Fibroblast of skin of left quadriceps (primary cell): ENCODE measurements at regions not wholly inside any gene's neighbourhood (a gene's known extent, or its start where the extent isn't known, plus 50 kb on each side); places are given as distances from the start of the nearest gene placed in this dataset.

Source experiments
- DNase-seq, 2 experiments: peaks; one replicate each; pipeline ENCODE4 v3.0.0-alpha.2; 2013; ENCODE audit warnings: low read depth in 2 of 2

DNA sequence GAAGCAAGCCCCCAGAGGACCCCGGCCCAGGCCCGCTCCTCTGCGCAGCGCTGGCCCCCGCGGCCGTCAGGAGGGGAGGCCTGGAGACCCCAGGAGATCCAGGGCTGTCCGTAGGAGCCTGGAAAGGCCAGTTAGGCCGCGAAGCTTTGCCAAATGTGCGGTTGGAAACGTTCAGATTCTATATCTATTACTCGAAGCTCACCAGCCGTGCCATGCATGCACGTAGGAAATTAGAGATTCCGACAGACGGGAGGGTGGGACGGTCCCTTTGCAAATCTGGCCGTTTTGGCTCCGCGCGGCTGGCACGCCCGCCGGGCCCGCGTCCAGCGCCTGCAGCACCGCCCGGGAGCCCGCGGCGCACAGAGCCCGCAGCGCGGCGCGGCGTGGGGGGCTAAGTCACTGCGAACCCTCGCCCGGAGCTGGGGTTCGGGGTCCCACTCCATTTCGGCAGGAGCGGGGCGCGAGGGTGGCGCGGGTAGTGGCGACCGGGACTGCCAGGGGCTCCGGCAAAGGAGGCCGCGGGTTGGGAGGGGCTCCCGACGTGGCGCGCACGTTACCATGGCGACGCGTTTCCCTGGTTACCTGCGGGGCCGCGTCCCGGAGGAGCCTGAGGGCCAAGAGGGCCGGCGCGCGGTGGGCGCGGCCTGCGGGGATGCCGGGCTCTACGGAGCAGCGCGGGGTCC is 488.6 kb upstream of the SMIM21 start:
- no peak for DNase-seq

DNA sequence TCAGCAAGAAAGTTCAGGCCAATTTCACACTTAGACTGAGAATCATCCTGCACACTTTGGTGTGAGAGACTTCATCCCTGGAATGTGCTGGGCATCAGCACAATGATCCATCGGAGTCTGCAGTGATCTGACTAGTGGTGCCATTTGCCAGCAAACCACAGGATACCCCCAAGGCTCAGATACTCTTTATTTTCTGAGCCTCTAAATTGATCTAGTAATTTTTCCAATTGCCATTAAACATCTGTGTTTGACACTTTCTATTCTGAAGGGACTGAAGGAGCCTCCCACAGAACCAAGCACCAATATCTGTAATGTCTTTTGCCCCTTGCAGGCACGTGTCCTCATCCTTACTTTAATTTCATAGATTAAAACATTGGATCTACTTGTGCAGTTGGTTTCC is 485.3 kb upstream of the SMIM21 start:
- DNase-seq: no peak

DNA sequence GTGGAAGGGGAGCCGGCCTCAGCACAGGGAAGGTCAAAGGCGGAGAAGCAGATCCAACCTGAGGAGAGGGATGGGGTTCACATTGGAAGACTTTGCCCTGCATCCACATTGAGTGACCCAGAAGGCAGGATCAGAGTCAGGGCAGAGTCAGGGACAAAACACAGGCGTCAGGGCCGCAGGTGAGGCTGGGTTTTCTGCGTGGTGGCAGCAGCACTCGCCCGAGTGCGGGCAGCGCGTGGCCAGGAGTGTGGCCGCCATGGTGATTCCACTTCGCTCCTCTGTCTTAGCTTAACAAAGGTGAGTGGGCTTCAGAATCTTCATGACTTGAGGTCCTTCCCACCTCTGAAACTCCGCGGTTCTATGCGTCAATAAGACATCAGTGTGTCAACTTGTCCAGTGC is 476.9 kb upstream of the SMIM21 start:
- no peak for DNase-seq

DNA sequence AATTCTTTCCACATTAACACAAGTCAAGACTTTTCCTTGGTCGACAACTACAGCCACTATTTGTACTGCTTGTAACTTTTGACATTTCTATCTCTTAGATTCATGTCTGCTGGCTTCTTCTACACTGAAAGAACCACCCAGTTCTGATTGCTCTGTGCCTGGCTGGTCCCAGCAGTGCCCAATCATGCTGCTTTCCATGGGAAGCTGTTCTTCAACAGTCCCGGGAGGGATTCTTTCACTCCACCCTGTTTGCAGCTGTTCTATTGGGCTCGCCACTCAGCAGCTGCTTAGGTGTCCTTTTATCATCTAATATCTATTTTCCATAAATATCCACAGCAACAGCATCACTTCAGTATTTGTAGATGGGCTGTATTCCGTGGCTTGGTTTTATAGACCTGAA is 471.1 kb upstream of the SMIM21 start:
- DNase-seq: no peak

DNA sequence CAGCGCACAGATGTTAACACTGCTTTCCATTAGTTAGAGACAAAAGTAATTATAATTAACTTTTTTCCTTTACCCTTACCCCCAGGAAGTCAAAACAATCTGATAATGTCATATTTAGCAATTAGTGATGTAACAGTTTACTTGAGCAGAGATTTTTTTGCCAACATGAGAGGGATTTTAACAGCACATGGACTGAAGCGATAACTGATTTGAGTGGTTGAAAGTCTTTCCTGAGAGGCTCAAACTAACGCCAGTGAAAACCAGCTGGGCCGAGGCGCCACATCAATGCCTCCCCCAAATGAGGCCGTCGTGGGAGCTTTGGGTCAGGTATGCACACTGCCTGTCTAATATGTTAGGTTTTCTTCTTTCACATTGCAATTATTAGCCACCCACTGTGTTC is 469.9 kb upstream of the SMIM21 start:
- DNase-seq: no peak

DNA sequence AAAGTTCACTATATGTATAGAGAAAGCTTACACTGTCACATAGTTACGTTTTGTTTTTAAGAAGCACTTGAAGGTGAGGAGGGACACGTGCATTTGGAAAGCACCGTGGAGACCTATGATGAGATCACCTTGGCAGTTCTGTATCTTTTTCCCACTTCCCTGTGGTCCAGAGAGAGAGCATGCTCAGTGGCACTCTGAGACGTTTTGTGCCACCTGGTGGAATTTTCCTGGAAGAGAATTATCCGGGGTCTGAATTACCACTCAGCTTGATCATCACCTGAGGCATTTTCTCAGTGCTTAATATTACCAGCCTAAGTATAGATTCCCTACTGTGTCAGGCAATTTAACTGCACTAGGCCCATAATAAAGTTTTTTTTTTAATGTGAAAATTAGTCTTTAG is 469.4 kb upstream of the SMIM21 start:
- no peak for DNase-seq

DNA sequence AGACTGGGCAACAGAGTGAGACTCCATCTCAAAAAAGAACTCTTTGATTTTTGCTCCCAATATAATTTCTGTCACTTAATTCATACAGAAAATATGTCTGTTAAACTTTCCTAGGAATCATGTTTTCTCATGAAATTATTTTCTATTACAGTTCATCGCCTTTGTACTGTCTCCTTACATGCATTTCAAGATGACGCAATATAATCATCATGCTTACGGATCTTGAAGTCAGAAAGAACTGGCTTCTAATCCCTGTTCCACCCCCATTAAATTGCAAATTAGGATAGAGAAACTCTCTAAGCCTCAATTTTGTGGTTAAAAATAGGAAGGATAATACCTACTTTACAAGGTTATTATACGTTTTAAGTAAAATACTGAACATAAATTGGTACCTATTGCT is 467.6 kb upstream of the SMIM21 start:
- no peak for DNase-seq

DNA sequence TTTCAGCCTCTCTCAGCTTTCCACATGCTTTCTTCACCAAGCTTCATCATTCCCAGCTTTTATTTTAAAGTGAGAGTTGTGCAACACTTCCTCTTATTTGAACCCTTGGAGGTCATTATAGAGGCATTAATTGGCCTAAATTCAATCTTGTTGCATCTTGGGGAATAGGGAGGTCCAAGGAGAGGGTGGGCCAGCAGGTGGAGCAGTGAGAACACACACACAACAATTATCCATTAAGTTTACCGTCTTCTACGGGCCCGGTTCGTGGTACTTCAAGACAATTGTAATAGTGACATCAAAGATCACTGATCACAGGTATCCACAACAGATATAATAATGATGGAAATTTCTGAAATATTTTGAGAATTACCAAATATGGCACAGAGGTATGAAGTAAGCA is 457.2 kb upstream of the SMIM21 start:
- no peak for DNase-seq

DNA sequence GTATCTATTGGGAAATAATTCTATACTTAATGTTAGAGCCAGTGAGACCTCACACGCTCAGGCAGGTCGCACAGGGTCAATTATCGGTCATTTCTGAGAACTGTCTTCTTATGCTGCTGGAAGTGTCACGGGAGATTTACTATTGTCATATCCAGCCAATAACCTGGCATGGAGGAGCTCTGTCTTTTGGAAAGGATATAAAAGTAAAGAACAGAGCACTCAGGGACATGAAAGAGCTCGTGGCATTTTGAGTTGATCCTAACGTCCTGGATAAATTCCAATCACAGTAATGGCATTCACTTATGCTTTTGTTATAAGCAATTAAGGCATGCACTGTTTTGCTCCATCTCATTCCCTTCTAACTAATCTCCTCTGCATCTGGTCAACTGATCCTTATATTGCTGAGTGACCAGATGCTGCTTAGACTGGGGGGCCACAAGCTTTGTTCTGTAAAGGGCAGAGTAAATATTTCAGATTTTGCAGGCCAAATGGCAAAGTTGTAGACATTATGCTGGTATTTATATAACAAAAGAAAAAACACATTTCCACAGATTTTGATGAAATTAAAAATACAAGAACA is 453.5 kb upstream of the SMIM21 start:
- no peak for DNase-seq

DNA sequence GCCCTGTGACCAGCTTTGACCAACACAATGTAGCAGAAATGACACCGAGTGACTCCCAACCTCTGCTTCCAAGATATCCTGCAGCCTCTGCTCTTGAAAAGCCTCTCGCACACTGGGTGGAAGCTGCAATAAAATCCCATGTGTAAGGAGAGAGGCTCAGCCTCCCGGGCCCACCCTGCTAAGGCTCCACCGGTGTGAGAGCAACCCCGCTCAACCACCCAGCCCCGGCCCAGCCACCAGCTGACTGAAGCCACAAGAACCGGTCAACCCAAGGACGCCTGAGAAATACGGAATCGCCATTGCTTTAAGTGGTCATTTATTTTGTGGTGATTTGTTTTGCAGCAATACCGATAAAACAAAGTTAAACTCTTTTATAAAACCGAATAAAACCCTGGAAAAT is 452.8 kb upstream of the SMIM21 start:
- DNase-seq: no peak

DNA sequence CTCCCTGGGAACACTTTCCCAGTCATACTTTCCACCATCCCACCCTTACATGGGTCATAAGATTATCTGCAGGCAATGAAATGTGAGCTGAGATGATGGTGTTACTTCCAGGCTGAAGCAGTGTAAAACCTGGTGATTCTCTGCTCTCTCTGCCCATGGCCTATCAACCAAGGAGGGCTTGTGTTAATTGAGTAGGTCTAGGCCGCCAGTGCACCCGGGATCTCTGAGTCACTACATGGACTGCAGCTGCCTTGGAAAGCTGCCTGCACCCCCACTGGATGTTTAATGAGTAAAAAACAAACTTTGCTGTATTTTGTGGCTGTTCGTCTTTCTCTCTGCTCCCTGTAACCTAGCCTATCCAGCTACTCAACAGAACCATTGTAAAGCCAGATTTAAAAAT is 451.7 kb upstream of the SMIM21 start:
- no peak for DNase-seq

DNA sequence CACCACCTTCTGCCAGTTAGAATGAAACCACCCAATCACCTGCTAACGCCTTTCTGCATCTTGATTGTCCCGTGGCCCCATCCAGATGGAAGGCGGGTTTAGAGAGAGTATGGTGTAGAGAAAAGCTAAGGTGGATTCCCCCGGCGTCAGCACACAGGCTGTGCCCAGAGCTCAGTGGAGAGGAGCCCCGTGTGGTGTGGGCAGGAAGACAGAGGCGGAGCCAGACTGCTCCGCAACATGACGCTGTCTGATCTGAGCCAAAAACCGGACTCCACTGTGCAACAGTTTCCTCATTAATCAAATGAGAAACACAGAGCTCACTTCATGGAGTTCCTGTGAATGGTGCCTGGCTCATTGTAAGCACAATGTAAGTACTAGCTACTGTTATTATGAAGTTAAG is 448.1 kb upstream of the SMIM21 start:
- no peak for DNase-seq

DNA sequence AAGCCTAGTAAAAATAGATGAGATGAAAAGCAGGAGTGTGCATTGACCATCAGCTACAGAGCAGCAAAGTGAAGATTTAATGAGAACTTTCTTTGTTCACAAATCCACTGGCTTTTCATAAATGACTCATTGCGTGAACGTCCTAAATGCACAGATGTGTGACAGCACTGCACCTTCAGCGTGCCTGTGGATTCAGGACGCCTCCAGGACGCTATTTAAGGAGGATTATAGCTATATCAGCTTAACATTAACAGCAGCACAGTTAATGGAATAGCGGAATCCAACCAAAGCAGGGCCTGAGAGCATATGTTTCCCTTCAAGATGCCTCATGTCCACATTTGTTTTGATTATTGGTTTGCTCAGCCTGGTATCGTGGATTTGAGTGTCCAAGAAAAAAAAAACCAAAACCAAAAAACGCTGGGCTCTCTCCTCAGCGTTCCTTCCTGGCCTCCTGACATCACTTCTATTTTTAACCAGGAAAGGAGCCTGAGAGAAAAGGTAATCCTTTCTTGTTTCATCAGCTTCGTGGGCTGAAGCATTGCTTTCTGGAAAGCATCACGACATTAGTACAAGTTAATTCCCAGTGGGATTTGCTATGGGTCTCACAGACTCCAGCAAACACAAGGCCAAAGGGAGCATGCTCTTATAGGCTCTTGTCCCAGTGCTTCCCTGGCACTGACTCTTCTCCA is 447.0 kb upstream of the SMIM21 start:
- no peak for DNase-seq

DNA sequence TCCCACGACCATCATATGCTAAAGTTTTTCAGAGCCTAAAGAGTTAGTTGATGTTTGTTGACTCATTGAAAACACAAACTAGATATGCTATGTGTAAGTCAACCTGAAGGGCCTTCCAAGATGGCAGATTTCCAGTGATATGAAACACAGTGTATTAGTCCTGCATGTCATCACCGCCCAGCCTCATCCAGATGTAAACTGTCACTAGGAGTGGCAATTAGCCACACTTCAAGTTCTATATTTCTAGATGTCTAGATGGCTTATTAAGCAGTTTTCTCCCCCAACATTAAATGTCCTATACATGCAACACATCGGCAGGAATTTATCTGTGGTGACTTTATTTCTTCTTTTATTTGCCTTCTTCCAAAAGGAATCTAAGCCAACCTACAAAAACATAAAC is 444.1 kb upstream of the SMIM21 start:
- no peak for DNase-seq

DNA sequence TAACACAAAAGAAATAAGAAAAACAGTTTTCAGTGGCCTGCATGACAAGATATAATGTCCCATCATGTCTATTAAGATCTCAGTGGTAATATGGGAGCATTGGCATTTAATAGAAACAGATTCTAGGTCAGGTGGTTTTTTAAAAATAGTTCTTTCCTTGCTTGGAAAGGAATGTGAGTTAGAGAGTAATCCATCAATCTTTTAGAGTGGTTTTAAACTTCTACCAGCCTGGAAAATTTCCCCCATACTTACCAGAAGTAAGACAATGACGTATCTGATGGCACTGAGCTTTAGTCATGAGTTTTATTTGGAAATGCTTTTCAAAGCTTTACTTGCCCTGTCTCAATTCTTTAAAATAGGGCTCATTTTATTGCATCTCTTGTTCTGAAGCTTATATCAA is 441.7 kb upstream of the SMIM21 start:
- DNase-seq: no peak

DNA sequence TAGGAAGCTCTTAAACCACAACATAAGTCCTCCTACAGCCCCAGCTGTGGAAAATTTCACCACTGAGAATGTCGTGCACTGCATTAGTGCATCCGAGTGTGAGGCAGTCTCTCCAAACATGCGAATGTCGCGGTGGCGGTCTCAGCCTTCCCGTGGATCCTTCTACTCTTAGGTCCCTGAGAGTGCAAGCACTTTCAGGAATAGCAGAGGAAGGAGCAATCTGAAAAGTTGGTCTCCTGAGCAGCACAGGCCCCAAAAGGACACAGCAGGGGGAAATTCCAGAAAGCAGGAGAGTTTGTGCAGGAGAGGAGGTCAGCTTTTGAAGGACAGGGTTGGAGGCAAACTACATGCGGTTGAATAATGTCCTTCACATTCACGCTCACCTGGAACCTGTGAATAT is 440.5 kb upstream of the SMIM21 start:
- DNase-seq: no peak

DNA sequence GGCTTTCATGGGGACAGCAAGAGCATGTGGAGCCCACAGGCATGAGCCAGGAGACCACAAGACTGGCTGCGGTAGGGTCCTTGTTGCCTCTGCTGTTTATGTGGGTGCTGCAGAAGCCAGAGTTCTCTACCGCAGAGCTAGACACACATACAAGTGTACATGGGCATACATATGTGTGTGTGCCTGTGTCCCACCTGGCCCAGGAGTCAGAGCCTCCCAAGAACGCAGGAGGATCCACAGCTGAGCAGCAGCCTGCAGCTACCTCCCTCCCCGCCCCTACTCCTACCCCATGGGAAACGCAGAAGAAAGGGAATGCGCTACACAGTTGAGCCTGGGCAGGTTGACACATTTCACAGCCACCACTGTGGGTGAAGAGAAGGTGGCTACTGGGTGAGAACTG is 438.1 kb upstream of the SMIM21 start:
- DNase-seq: no peak

DNA sequence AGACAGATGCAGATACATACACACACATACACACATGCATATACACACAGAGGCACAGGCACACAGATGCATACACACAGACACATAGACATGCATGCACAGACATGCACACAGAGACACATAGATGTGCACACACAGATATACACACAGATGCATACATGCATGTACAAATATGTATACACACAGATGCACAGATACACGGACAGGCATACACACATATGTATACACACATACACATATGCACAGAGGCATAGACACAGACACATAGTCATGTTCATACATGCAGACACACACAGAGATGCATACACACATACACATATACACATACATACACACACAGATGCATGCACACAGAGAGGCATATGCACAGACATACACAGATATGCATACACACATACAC is 437.3 kb upstream of the SMIM21 start:
- no peak for DNase-seq

DNA sequence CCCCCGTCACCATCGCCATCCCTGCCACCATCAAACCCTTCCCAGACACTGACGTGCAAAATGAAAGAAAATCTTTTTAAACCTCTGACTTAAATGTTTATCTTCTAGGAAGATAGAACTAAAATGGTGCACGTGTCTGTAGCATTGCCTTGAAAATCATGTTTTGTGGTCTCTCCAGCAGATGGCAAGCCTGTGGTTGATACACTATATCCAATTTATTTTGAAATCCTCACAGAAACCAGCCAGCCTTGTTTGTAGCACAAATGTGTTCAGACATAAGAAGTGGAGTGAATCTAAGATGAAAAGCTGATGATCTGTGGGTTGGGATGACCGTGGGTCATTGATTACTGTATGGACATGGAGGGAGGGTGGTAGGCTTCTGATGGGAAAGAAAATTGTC is 436.2 kb upstream of the SMIM21 start:
- no peak for DNase-seq

DNA sequence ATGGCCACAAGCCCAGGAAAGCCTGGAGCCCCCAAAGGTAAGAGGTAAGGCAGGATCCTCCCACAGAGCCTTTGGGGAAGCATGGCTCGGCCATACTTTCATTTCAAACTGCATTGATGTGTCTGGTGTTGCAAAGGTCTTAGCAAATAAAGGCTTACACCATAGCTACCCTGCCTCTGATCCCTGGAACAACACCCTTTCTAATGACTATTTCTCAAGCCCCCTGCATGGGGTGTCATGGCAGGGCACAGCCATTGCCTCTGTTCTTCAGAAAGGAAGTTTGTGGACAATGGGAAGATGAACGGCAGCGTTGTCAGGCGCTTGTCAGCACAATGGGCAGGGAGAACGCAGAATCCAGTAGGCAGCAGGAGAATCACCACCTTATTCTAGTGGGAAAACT is 435.0 kb upstream of the SMIM21 start:
- no peak for DNase-seq

DNA sequence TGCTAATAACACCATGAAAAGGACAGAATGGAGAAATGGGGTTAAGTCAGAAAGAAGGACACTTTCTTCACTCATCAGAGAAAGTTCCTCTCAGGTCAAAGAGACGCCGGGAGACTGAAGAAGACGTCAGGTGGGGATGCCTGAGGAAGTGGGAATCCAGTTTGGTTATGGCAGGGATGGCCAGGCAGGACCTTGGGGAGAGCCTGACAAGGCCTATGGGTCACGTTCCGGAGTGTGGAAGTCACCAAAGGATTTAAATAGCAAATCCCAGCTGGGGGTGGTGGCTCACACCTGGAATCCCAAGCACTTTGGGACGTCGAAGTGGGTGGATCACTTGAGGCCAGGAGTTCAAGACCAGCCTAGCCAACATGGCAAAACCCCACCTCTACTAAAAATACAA is 432.7 kb upstream of the SMIM21 start:
- no peak for DNase-seq

DNA sequence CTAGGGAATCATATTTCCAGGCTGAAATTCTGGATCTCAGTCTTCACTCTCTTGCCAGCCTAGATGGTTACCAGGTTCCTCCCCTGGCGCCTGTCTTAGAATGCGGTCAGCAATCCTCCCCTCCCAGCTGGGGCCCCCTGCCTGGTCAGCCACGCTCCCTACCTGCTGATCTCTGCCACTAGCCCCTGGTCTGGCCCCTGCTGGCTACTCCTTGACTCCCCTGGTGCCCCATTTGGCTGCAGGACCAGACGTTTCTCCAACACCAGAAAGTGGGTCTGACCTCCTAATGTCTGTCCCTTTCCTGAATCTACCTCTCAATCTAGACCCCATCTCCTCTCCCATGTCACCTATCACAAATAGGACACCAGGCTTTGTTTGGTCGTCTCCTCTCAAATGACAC is 432.0 kb upstream of the SMIM21 start:
- DNase-seq: no peak

DNA sequence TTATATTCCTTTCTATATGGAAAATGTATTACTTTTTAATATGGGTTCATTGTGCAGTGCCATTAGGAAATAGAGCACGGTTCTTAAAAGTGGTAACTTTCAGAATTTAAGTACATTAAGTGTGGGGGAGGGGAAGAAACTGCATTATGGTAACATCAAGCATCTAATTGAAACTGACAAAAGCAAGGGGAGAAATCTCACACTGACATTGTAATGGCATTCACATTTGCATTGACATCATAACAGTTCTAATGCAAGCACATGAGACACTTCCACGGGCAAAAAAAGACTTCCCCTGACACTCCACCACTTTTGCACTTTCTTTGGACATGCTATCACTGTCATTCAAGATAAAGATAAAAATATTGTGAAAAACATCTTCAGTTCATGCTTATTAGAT is 431.3 kb upstream of the SMIM21 start:
- DNase-seq: no peak

DNA sequence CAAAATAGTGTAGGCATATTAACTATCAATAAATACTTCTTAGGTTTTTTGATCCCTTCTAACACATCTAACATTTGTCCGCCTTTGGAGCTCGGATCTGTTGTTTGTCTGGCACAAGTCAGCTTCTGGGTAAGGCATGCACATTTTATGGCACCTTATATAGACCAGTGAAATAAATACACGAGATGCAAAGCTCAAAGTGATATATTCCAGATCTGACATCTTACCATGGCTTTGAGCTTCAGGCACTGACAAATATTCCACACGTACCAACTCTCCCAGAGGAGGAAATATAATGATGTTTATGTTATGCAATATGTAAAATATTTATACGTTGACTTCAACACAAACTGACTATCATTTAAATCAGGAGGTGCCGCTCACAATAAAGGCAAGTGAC is 430.1 kb upstream of the SMIM21 start:
- no peak for DNase-seq
